DOHH2 (cell line): ENCODE measurements at regions not wholly inside any gene's neighbourhood (a gene's known extent, or its start where the extent isn't known, plus 50 kb on each side); places are given as distances from the start of the nearest gene placed in this dataset.

Experiments
- EZH2phosphoT487 ChIP-seq: fragments of 200-600 bp; sonication (generic); IDR thresholded peaks from 2 replicates; pipeline ENCODE4 v1.6.1; 2017; ENCODE audit warnings: borderline replicate concordance, mild to moderate bottlenecking, antibody characterized with exemption, low read length, moderate library complexity, mixed read lengths
- TF ChIP-seq, protein P1 (sequence below): fragments of 200-600 bp; sonication (generic); IDR thresholded peaks from one replicate; pipeline ENCODE4 v1.5.1; 2014; ENCODE audit warnings: antibody characterized with exemption, mild to moderate bottlenecking, low read depth, low read length; ENCODE audit not compliant: poor library complexity, severe bottlenecking

DNA sequence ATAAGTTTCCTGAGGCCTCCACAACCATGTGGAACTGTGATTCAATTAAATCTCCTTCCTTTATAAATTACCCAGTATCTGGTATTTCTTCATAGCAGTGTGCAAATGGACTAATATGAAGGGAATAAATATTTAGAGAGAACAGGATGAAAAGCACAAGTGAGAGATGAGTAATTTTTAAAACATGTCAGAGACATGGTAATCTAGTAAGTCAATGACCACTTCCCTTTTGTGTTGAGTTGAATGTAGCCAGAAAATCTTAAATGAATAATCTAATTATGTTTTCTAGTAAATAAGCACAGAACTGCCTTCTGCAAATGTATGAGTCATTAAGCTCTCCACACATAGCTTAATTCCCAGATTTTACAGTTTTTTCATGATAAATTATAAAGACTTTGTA is 524.1 kb upstream of the SLITRK5 start:
- TF ChIP-seq, protein P1, sequence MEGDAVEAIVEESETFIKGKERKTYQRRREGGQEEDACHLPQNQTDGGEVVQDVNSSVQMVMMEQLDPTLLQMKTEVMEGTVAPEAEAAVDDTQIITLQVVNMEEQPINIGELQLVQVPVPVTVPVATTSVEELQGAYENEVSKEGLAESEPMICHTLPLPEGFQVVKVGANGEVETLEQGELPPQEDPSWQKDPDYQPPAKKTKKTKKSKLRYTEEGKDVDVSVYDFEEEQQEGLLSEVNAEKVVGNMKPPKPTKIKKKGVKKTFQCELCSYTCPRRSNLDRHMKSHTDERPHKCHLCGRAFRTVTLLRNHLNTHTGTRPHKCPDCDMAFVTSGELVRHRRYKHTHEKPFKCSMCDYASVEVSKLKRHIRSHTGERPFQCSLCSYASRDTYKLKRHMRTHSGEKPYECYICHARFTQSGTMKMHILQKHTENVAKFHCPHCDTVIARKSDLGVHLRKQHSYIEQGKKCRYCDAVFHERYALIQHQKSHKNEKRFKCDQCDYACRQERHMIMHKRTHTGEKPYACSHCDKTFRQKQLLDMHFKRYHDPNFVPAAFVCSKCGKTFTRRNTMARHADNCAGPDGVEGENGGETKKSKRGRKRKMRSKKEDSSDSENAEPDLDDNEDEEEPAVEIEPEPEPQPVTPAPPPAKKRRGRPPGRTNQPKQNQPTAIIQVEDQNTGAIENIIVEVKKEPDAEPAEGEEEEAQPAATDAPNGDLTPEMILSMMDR: no peak
- TF ChIP-seq EZH2phosphoT487: no peak
